Esophagus muscularis mucosa (tissue), 4 donors: ENCODE measurements at regions not wholly inside any gene's neighbourhood (a gene's known extent, or its start where the extent isn't known, plus 50 kb on each side); places are given as distances from the start of the nearest gene placed in this dataset.

Experiments used
- CTCF ChIP-seq, 3 experiments: fragments of 200-600 bp in 2 of 3; fragments of 450-650 bp in 1 of 3; sonication (generic) in 2 of 3; IDR thresholded peaks; one replicate each; pipeline ENCODE4 v1.5.1; 2017 to 2019; ENCODE audit warnings: antibody characterized with exemption in 3 of 3, mild to moderate bottlenecking in 2 of 3, moderate library complexity in 1 of 3
- EP300 ChIP-seq: sonication (generic); formaldehyde crosslinking; IDR thresholded peaks from one replicate; pipeline ENCODE4 v1.6.1; 2017; ENCODE audit warnings: antibody characterized with exemption
- POLR2A ChIP-seq: fragments of 450-650 bp; IDR thresholded peaks from one replicate; pipeline ENCODE4 v1.6.1; 2017; ENCODE audit warnings: antibody characterized with exemption, moderate library complexity, mild to moderate bottlenecking, low read depth
- POLR2AphosphoS5 ChIP-seq, 2 donors: sonication (generic); formaldehyde crosslinking; IDR thresholded peaks; one replicate each; pipeline ENCODE4 v1.6.1; 2017; ENCODE audit warnings: antibody characterized with exemption in 2 of 2

GRCh38 chr1:88530246-88530645 lies 153.8 kb upstream of the PKN2 start:
- TF ChIP-seq CTCF (IDR thresholded peaks at IDR 0.05) (no peak), EP300 (no peak), POLR2A (no peak), POLR2AphosphoS5 (IDR thresholded peaks at IDR 0.05) (no peak)
